Testis (tissue), 2 donors: ENCODE measurements at regions not wholly inside any gene's neighbourhood (a gene's known extent, or its start where the extent isn't known, plus 50 kb on each side); places are given as distances from the start of the nearest gene placed in this dataset.

ENCODE experiments used
- POLR2A ChIP-seq: fragments of 450-650 bp; IDR thresholded peaks from one replicate; pipeline ENCODE4 v1.6.1; 2017; ENCODE audit warnings: antibody characterized with exemption, mild to moderate bottlenecking, moderate library complexity
- TF ChIP-seq, protein P1 (sequence below), 3 experiments: fragments of 450-650 bp in 2 of 3; fragments of 200-600 bp in 1 of 3; sonication (generic) in 1 of 3; IDR thresholded peaks; one replicate each; pipeline ENCODE4 v1.5.1; 2016 to 2019; ENCODE audit warnings: antibody characterized with exemption in 3 of 3, mild to moderate bottlenecking in 2 of 3, moderate library complexity in 1 of 3

DNA sequence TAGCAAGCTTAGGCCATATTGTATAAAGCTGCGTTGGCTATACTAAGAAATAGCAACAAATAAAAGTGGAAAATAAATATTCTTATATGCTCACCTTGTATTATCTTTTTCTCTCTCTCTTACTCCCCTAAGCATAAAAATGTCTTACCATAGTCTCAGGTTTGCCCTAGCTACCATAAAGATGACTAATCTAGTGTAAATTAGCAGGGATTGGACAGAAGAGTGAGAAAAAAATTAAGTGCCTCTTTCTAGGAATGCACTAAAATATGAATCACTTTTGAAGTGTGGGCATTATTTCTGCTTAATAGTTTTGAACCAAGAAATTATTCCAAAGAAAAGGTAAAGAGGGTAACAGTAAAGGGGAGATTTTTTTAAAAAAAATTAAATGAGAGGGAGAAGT lies 201.3 kb downstream of the HINT1 start:
- TF ChIP-seq, protein P1, sequence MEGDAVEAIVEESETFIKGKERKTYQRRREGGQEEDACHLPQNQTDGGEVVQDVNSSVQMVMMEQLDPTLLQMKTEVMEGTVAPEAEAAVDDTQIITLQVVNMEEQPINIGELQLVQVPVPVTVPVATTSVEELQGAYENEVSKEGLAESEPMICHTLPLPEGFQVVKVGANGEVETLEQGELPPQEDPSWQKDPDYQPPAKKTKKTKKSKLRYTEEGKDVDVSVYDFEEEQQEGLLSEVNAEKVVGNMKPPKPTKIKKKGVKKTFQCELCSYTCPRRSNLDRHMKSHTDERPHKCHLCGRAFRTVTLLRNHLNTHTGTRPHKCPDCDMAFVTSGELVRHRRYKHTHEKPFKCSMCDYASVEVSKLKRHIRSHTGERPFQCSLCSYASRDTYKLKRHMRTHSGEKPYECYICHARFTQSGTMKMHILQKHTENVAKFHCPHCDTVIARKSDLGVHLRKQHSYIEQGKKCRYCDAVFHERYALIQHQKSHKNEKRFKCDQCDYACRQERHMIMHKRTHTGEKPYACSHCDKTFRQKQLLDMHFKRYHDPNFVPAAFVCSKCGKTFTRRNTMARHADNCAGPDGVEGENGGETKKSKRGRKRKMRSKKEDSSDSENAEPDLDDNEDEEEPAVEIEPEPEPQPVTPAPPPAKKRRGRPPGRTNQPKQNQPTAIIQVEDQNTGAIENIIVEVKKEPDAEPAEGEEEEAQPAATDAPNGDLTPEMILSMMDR (IDR thresholded peaks at IDR 0.05), result no peak
- no peak for TF ChIP-seq POLR2A
